Prostate gland (tissue), 2 donors: ENCODE measurements at regions not wholly inside any gene's neighbourhood (a gene's known extent, or its start where the extent isn't known, plus 50 kb on each side); places are given as distances from the start of the nearest gene placed in this dataset.

Experiments
- DNase-seq: peaks from one replicate; pipeline ENCODE4 v3.0.0-alpha.2; 2019; ENCODE audit warnings: low spot score
- H3K27ac ChIP-seq, 2 donors: fragments of 200-600 bp; sonication (generic); 2 replicates each; pipeline ENCODE4 v1.5.1; 2017 to 2019
- H3K27me3 ChIP-seq: fragments of 200-600 bp; sonication (generic); replicated peaks from 2 replicates; pipeline ENCODE4 v1.5.1; 2019; ENCODE audit not compliant: insufficient read depth
- H3K36me3 ChIP-seq, 2 donors: fragments of 200-600 bp; sonication (generic); 1 replicate in 1 of 2; 2 replicates in 1 of 2; pipeline versions ENCODE4 v1.5.1 to v1.8.1; 2017 to 2019
- H3K4me1 ChIP-seq: fragments of 200-600 bp; sonication (generic); replicated peaks from 2 replicates; pipeline ENCODE4 v1.5.1; 2019
- H3K4me3 ChIP-seq, 2 donors: fragments of 200-600 bp; sonication (generic); 2 replicates each; pipeline ENCODE4 v1.5.1; 2017 to 2019
- H3K9me3 ChIP-seq: fragments of 200-600 bp; sonication (generic); 2 replicates; pipeline ENCODE4 v1.5.1; 2017
- CTCF ChIP-seq, 4 experiments: fragments of 200-600 bp in 2 of 4; fragments of 450-650 bp in 2 of 4; sonication (generic) in 2 of 4; IDR thresholded peaks; 1 replicate in 3 of 4; 2 replicates in 1 of 4; pipeline ENCODE4 v1.5.1; 2016 to 2019; ENCODE audit warnings: antibody characterized with exemption in 4 of 4, mild to moderate bottlenecking in 2 of 4, moderate library complexity in 2 of 4
- POLR2A ChIP-seq: fragments of 450-650 bp; IDR thresholded peaks from one replicate; pipeline ENCODE4 v1.6.1; 2016; ENCODE audit warnings: antibody characterized with exemption, mild to moderate bottlenecking
- POLR2AphosphoS5 ChIP-seq: sonication (generic); formaldehyde crosslinking; IDR thresholded peaks from one replicate; pipeline ENCODE4 v1.6.1; 2017; ENCODE audit warnings: antibody characterized with exemption
- WGBS: methylation state at CpG from one replicate; pipeline ENCODE4 v1.1.5; 2018; 5-methylcytosine and 5-hydroxymethylcytosine counted together
- intact Hi-C: fragments of 100-400 bp; cut with DNase I; formaldehyde crosslinking; loops from one replicate; pipeline ENCODE4 v1.14.2; 2022

GRCh38 chr2:20141806-20142205, 83.1 kb downstream of the SDC1 start:
- WGBS: 84% methylated on average over 8 of the region's 8 CpGs
- Histone ChIP-seq H3K4me1 (no peaks in the 10 kb centered on the region), H3K36me3 (no peaks in the 10 kb centered on the region), H3K27ac (no peak overlapping the region), H3K27me3 (no peaks in the 10 kb centered on the region), H3K4me3 (no peak overlapping the region), H3K9me3 (no peaks in the 10 kb centered on the region)
- intact Hi-C loops: no loop called here
- no peak for TF ChIP-seq POLR2A
- no peak for TF ChIP-seq CTCF (IDR thresholded peaks at IDR 0.05)
- no peak for TF ChIP-seq POLR2AphosphoS5
- no peak for DNase-seq

DNA sequence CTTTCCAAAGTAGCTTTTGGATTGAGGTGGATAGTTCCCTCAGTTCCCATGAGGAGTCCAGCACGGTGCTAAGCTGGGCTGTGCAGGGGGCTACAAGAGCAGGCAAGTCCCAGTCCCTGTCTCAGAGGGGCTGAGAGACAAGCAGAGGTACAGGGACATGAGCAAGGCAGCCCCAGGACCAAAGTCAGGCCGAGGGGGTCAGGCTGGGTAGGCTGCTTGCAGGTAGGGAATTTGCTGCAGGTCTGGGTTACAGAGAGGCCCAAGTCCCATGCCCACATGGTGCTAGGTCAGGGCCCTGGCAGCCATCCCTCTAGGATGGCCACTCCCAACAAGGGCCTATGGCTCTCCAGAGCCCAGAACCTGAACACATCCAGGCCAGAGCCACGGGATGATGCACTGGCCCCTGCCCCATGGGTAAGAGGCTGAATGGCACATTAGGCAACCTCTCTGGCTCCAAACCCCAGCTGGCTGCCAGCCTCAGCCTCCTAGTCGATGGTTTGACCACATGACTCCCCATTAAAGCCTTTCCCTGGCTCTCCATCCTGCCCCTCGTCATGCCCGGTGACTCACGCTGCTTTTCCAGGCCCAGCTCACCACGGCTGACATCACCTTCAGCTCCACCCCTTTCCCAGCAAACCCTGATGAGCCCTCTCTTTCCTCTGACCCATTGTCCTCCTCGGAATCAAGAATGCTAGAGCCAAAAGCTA, 83.7 kb downstream of the SDC1 start:
- TF ChIP-seq POLR2A: peak; percentile 31
- no peak for TF ChIP-seq CTCF (IDR thresholded peaks at IDR 0.05)
- peak; percentile 69 for TF ChIP-seq POLR2AphosphoS5
- DNase-seq: peak; percentile 55
- no peaks in the 10 kb centered on the region for H3K36me3 ChIP-seq
- no peak overlapping the region for H3K27ac ChIP-seq
- no peak overlapping the region for H3K4me3 ChIP-seq
- no peaks in the 10 kb centered on the region for H3K27me3 ChIP-seq
- 53% methylated on average over 8 of the region's 9 CpGs for WGBS
- intact Hi-C loops: no loop called here
- no peaks in the 10 kb centered on the region for H3K9me3 ChIP-seq
- no peaks in the 10 kb centered on the region for H3K4me1 ChIP-seq

GRCh38 chr2:20140321-20141055, 84.4 kb downstream of the SDC1 start:
- DNase-seq: no peak
- 87% methylated on average over 11 of the region's 11 CpGs for WGBS
- H3K27ac ChIP-seq: no peak overlapping the region
- no peaks in the 10 kb centered on the region for H3K9me3 ChIP-seq
- no peaks in the 10 kb centered on the region for H3K36me3 ChIP-seq
- TF ChIP-seq CTCF (IDR thresholded peaks at IDR 0.05) (no peak), POLR2A (no peak), POLR2AphosphoS5 (no peak)
- H3K4me3 ChIP-seq: no peak overlapping the region
- intact Hi-C loops: no loop called here
- no peaks in the 10 kb centered on the region for H3K4me1 ChIP-seq
- no peaks in the 10 kb centered on the region for H3K27me3 ChIP-seq

DNA sequence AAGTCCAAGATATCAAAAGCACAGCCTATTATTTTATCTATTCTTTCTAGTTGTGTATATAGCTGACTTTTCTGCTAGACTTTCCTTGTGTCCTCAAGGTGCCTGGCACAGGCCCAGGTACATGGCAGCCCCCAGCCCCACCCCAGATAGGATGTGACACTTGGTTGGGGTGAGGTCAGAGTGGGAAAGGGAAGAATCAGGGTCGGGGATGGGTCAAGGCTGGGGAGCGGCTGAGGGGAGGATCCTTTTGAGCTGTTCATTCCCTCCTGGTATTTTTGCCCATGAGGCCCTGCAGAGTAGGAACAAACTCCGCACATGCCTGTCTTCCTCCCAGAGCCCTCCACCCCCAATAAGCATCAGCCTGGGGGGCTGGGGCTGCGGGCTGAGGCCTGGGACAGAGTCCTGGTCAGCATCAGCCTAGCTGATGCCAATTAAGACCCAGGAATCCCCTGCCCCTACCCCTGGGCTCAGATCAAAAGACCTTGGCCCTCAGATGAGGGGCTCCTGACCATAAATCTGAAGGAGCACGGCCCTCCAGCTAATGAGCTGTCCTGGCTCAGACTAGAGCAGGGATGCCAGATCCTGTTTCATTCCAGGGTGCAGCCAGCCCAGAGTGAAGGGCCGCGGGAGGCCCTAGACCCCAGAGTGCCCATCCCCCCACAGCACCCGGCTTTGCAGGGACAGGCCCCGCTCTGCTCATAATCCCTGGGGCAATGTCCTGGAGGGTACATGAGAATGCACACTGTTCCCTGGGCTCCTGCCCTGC, 85.3 kb downstream of the SDC1 start:
- Histone ChIP-seq H3K4me3 (no peak overlapping the region), H3K27me3 (no peaks in the 10 kb centered on the region), H3K27ac (no peak overlapping the region), H3K9me3 (no peaks in the 10 kb centered on the region), H3K4me1 (no peaks in the 10 kb centered on the region), H3K36me3 (no peaks in the 10 kb centered on the region)
- TF ChIP-seq POLR2AphosphoS5: no peak
- TF ChIP-seq CTCF (IDR thresholded peaks at IDR 0.05): no peak
- no peak for TF ChIP-seq POLR2A
- WGBS: 66% methylated on average over 8 of the region's 9 CpGs
- no peak for DNase-seq
- intact Hi-C loops: loop anchor here (5.0 kb wide), 1 partner anchor 188 kb away; no protein-coding TSS in a partner anchor
